ENCODE measurements at regions not wholly inside any gene's neighbourhood (a gene's known extent, or its start where the extent isn't known, plus 50 kb on each side); places are given as distances from the start of the nearest gene placed in this dataset.
"Not testable (repeated sequence)": the region's sequence is repeated elsewhere in the genome, so short reads cannot be mapped to it uniquely, and the experiment has no call there.

DNA sequence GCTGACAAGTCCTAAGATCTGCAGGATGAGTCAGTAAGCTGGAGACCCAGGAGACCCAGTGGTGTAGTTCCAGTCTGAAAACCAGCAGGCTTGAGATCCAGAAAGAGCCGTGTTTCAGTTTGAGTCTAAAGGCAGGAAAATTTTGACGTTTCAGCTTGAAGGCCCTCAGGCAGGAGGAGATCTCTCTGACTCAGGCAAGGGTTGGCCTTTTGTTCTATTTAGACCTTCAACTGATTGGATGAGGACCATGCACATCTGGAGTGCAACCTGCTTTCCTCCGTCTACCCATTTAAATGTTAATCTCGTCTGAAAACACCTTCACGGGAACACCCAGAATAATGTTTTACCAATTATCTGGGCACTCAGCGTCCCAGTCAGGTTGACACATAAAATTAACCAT, 69.5 kb downstream of the NPIPA7 start:
- DNase-seq = not testable (repeated sequence)

DNA sequence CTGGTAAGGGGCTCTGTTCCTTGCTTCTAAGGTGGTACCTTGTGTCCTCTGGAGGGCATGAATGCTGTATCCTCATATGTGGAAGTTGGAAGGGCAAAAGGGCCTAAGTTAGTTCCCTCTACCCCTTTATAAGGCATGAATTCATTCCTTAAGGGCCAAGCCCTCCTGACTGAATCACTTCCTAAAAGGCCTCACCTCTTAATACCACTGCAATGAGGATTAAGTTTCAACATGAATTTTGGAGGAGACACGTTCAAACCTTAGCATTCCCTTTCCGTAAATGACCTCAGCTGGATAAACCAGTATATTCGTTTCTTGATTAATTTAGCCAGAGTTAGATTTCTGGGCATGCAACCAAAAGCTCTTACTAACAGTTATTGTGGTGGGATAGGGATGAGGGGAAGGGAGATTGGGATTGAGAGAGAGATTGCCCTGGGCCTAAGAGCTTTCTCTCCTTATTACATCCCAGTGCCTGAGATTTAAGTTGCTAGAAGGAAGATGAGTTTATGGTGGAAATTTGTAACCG, 70.8 kb downstream of the NPIPA7 start:
- DNase-seq = not testable (repeated sequence)

DNA sequence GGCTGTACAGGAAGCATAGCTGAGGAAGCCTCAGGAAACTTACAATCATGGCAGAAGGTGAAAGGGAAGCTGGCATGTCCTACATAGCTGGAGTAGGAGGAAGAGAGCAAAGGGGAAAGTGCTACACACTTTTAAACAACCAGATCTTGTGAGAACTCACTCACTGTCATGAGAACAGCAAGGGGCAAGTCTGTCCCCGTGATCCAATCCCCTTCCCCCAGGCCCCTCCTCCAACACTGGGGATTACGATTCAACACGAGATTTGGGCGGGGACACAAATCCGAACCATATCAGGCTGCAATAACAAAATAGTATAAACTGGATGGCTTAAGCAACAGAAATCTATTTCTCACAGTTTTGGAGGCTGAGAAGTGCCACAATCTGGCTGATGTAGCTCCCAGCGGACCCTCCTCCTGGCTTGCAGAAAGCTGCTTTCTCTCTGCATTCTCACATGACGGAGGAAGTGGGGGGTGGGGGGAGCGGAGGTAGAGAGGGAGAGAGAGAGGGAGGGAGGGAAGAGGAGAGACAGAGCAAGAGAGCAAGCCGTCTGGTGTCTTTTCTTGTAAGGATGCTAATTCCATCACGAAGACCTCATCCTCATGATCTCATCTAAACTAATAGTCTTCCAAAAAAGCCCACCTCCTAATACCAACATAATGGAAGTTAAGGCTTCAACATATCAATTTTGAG, 72.9 kb downstream of the NPIPA7 start:
- DNase-seq = not testable (repeated sequence)

DNA sequence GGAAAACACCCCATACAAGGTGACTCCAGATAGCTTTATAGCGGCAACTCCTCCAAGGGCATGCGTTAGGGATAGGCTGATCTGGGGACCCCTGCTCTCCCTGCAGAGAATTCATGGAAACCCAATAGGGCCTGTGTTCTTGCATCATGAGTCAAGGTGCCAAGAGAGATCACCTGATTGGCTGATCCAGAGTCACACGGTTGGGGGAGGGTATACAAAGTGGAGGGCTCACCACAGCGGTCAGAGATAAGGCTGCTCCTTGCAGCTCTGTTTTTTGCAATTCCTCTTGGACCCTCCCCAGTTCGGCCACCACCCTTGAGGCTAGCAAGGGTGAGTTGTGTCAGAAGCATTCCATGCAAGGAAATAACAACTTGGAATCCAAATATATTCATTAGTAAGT, 79.6 kb downstream of the NPIPA7 start:
- DNase-seq = not testable (repeated sequence)

DNA sequence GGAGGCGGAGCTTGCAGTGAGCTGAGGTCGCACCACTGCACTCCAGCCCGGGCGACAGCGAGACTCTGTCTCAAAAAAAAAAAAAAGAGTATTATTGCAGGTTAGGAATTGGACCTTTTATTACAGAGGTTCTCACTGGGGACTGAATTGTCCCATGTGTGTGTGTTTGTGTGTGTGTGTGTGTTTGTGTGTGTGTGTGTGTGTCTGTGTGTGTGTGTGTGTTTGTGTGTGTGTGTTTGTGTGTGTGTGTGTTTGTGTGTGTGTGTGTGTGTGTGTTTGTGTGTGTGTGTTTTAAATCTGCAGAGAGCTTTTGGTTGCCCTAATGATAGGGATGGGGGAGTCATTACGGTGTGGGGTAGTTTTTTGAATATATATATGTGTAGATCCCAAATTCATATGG, 84.9 kb downstream of the NPIPA7 start:
- DNase-seq = not testable (repeated sequence)

DNA sequence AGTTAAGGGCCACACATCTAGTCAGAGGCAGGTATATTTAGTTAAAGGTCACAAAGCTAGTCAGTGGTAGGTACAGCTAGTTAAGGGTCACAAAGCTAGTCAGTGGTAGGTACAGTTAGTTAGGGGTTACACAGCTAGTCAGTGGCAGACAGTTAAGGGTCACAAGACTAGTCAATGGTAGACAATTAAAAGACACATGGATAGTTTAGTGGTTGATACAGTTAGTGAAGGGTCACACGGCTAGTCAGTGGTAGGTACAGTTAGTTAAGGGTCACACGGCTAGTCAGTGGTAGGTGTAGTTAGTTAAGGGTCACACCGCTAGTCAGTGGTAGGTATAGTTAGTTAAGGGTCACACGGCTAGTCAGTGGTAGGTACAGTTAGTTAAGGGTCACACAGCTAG, 110.0 kb downstream of the NPIPA7 start:
- DNase-seq = not testable (repeated sequence)

DNA sequence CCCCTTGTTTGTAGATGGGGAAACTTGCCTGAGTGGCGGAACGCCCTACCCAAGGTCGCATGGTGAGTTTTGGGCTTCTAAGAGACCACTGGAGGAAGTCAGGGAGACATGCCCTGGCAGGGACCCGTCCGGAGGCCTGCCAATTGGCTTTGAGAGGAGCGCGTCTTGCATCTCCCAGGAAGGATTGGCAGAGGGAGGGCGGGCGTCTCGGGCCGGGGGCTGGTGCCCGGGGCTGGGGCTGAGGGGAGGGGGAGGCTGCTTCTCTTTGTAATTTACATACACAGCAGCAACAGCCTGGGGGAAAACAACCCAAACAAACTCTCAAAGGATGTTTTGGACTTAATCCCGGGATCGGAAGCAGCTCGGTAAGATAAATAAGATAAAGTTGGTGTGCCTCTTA, 110.5 kb downstream of the NPIPA7 start:
- not testable (repeated sequence) for DNase-seq

DNA sequence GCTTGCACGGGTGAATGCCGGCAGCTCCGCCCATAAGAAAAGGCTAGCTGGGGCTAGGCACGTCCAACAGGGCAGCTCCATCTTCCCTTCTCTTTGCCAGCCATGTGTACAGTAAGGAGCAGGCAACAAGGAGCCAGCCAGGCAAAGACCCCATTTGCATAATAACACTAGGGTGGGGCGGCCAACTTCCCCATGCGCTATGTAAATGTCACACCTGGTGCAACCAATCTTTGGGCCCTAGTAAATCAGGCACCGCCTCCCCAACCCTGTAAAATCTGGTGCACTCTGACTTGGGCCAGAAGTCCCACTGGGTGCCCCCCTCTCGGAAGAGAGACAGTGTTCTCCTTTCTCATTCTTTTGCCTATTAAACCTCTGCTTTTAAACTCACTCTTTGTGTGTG, 115.2 kb downstream of the NPIPA7 start:
- DNase-seq = not testable (repeated sequence)

DNA sequence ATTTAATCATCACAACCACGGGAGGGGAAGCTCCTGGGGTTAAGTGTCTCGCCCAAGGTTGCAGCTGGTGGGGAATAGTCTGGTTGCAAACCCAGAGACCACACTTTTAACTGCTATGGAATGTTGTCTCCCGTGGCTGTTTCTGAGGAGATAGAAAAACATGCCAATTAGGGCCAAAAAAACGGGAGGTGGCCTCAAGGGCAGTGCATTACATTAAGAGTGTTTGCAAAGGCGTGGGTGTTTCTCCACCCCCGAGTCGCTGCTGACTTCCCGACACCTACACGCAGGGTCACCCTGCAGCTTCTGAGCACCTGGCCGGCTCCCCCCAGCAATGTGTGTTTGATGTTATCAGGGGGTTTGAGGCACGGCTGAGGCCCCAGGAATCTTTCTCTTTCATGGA, 116.1 kb downstream of the NPIPA7 start:
- not testable (repeated sequence) for DNase-seq

DNA sequence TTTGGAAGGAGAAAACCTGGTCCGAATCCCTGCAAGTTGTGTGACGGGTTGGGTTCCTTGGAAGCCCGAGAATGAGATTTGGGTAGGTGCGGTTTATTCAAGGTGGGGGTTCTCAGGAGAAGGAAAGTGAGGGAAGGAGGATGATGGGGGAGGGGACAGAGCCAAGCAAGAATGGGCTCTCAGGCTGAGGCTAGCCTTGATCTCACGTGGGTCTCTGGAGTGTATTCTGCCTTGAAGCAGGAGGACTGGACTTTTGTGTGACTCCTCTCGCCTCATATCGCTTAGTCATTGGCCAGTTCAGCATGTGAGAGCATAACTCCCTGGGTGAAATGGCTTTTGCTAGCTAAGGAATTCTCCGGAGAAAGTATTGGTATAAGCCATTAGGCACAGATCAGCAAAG, 120.9 kb downstream of the NPIPA7 start:
- DNase-seq = not testable (repeated sequence)

DNA sequence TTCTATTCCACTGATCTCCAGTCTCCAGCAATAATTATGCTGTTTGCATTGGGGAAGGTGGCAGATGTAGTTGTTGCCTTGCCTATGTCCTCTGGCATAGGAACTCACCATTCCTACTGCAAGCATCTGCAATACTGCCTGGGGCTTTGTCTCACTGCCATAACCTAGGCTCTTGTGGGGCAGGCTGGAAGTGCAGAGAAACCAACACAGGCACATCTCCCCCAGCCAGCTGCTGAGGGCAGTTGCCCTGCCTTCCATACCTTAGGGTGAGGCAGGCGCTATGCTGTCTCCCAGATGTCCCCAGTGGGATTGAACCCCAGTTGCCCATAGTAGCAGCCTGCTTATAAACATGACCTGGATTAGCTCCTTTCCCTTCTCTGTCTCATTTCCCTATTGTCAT, 128.1 kb downstream of the NPIPA7 start:
- not testable (repeated sequence) for DNase-seq

DNA sequence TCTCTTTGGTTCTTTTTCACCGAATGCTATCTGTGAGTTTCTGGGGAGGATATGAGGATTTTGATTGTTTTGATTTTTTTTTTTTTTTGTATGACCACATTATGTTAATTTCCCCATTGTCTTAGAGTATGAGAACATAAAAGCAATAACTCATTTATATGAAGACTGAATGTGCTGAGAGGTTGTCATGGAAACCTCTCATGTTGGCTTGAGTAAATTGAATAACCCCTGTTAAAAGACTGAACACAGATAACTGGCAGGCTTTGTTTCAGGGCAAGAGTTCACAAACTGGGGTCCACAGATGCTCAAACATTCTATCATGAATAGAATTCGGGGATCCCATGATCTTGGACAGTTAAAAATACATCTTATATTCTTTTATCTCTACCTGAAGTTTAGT, 129.4 kb downstream of the NPIPA7 start:
- DNase-seq = not testable (repeated sequence)

DNA sequence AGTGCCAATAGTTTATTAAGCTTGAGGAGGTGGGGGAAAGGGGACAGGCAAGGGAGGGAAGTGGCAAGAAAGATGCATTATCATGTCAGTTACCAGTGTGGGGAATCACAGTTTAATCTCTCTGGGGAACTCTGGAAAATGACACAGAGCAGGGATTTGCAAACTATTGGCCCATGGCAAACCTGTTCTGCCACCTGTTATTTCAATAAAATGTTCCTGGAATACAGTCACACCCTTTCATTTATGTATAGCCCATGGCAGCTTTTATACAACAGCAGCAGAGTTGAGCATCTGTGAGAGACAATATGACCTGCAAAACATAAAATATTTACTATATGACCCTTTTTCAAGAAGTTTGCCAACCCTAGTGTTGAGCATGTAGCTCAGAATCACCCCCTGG, 140.5 kb downstream of the NPIPA7 start:
- DNase-seq = not testable (repeated sequence)

DNA sequence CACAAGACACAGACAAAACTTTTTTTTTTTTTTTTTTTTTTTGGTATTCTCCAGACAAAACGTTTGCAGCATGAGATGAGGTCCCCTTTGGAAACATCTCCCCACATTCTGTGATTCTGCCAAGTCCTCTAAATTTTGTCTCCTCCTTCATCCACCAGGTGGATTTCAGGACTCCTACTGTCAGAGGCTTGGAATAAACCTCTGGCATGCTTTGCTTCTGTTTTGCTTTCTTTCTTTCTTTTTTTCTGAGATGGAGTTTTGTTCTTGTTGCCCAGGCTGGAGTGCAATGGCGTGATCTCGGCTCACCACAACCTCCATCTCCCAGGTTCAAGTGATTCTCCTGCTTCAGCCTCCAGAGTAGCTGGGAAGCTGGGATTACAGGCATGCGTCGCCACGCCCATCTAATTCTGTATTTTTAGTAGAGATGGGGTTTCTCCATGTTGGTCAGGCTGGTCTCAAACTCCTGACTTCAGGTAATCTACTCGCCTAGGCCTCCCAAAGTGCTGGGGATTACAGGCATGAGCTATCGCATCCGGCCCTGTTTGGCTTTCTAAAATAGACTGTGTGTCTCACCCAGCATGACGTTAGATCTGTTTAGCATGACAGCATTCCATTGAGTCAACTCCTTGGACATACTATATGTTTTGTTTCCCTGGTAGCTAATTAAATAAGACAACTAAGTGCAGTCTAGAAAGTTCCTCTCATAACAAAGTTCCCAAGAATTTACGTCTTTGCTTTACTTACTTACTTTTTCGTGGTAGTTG, 142.5 kb downstream of the NPIPA7 start:
- DNase-seq = not testable (repeated sequence)

DNA sequence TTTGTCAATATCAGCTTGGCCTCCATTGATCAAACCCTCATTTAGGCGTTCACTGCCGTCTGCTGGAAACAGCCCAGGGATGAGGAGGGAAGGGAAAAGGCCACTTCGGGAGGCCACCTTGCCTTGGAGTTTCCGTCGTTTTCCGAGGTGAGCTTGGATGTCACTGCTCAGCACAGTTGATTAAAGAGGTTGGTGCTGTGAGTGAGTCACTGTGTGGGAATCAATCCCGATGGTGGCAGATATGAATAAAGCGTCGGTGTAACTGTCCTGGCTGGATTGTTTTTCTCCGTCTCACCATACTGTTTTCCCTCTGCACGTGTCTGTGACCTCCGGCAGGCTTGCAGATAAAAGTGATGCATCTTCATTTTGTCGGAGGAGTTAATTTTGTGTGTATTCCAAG, 148.1 kb downstream of the NPIPA7 start:
- not testable (repeated sequence) for DNase-seq

DNA sequence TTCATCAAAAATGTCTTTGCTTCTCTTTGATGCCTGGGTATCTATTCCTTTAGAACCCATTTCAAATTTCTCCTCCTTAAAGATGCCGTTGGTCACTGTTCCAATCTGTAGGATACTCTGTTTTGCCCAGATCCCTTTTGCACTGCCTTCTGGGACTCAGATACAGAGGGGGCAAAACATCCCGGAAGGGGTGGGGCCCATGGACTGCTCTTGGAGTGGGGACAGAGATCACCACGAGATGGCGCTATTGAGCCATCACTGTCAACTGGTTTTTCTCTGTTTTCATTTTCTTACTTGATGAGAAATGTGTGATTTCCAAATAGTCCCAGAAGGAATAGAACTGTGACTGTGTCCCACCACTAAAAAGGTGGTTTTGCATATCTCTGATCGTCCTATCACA, 151.8 kb downstream of the NPIPA7 start:
- DNase-seq = not testable (repeated sequence)

DNA sequence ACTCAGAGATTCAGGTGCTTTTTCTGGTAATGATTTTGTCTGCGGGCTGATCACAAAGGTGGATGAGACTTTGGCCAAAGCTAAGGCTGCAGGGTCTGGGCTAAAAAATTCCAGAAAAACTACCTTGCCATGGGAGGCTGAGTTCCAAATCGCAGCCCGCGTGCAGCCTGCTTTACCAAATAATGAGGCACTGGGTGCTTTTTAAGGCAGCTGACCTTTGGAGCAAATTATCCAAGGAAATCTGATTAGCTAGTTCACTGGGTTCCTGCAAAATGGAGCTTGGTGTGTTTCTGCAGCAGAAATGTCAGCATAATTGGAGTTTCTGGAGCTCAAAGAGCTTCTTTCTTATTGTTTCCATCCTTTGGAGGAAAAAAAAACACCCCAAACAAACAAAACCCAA, 156.6 kb downstream of the NPIPA7 start:
- not testable (repeated sequence) for DNase-seq

DNA sequence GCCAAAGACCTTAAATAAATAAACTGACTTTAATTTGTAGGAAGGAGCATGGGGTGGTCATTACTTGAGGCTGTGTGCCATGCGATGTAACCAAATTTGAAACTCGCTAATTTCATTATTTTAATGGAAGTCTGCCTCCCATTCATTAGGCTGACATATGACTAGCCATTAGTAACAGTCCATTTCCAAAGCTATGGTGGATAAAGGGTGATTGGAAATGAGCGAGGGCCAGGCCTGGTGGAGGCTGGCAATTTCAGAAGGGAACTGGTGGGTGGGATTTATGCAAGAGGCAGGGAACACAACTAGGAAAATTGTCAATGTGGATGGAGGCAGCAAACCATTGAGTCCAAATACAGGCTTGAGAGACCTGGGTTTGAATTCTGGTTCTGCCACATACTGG, 157.2 kb downstream of the NPIPA7 start:
- not testable (repeated sequence) for DNase-seq

DNA sequence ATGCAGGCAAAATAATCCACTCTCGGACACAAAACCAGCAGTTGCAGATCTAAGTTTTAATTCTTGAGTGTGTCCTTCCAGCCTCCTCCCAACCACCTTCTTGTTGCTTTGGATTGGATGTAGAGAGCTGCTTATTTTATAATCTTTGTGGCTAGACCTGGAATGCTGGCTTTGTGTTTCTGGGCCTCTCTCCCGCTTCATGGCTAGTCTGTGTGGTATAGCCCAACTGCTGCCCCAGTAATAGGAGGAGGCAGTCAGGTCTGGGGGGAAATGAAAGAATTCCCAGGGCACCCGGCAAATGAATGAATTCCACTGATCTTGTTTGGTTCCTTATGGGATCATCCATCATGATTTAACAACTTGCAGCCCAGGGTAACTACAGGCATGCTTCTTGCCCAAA, 170.8 kb downstream of the NPIPA7 start:
- DNase-seq = not testable (repeated sequence)

DNA sequence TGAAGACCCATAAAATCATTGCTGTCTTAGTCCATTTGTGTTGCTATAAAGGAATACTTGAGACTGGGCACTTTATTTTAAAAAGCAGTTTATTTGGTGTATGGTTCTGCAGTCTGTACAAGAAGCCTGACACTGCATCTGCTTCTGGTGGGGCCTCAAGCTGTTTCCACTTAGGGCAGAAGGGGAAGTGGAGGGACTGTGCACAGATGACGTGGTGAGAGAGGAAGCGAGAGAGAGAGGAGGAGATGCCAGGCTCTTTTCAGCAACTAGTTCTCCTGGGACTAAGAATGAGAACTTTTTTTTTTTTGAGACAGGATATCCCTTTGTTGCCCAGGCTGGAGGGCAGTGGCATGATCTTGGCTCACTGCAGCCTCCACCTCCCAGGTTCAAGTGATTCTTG, 171.9 kb downstream of the NPIPA7 start:
- DNase-seq = not testable (repeated sequence)

DNA sequence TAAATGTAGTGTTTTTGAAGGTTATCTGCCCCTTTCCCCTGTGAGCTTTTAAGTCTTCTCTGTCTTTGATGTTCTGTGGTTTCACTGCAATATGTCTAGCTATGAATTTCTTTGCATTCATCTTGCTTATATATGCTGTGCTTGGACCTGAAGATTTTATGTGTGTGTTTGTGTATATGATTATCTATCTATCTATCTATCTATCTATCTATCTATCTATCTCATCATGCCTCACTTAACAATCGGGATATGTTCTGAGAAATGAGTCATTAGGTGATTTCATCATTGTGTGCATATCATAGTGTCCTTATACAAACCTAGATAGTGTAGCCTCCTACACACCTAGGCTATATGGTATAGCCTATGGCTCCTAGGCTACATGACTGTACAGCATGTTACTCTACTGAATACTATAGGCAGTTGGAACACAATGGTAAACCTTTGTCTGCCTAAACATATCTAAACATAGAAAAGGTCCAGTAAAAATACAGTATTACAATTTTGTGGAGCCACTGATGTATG, 173.9 kb downstream of the NPIPA7 start:
- not testable (repeated sequence) for DNase-seq

DNA sequence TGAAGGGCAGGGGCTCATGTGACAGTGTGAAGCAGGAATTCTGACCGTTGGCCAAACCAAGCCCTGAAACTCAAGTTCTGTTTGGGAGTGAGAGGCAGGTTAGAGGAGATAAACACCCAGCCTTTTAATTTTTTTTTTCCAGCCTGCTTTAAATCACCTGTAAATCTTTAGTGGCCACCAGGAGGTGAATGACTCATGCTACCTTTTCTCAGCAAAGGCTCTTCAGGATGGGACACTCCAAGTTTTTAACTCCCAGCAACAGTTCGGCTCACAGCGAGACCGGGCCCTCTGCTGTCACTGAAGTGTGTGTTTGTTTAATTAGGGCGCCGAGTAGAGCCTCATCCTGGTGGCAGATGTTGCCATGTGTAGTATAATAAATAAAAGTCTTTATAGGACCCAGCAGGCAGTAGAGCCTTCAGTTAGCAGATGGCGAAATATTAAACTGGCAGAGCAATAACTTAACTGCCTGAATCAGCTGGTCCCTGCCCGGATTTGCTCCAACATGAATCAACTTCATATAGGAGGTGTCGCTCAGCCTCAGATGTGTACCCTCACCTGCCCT, 180.3 kb downstream of the NPIPA7 start:
- not testable (repeated sequence) for DNase-seq

DNA sequence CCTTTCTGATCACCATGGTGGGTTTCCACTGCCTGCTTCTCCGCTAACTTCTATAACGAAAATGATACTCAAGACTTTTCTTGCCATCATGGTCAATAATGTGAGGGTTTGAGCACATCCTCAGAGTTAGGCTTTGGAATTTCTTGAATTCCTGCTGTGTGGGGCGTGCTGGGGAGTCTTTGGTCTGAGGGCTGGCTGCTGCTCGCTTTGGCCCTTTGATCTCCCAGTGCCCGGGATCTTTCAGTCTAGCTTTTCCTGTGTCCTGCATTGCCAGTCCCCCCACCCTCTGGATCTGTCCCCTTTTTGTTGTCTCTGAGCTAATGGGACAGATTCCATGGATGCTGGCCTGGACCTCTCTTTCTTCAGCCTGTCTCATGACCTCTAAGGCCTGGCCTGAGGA, 182.6 kb downstream of the NPIPA7 start:
- not testable (repeated sequence) for DNase-seq
